Hepatocyte (in vitro differentiated cells): ENCODE measurements at regions not wholly inside any gene's neighbourhood (a gene's known extent, or its start where the extent isn't known, plus 50 kb on each side); places are given as distances from the start of the nearest gene placed in this dataset.

Source experiments
- DNase-seq: peaks from one replicate; pipeline ENCODE4 v3.0.0-alpha.2; 2016; ENCODE audit warnings: low spot score
- H2AFZ ChIP-seq: fragments of 200-600 bp; sonication (generic); 2 replicates; pipeline ENCODE4 v1.6.0; 2016; ENCODE audit warnings: antibody characterized with exemption, mild to moderate bottlenecking
- H3K27ac ChIP-seq: fragments of 200-600 bp; sonication (generic); 2 replicates; pipeline ENCODE4 v1.5.1; 2016; ENCODE audit warnings: mild to moderate bottlenecking
- H3K27me3 ChIP-seq: fragments of 200-600 bp; sonication (generic); 2 replicates; pipeline ENCODE4 v1.6.1; 2016
- H3K36me3 ChIP-seq: fragments of 200-600 bp; sonication (generic); replicated peaks from 2 replicates; pipeline ENCODE4 v1.5.1; 2016; ENCODE audit warnings: low read depth; ENCODE audit not compliant: insufficient read depth
- H3K4me1 ChIP-seq: fragments of 200-600 bp; sonication (generic); 2 replicates; pipeline ENCODE4 v1.5.1; 2016; ENCODE audit warnings: mild to moderate bottlenecking, moderate library complexity; ENCODE audit not compliant: insufficient read depth
- H3K4me2 ChIP-seq: fragments of 200-600 bp; sonication (generic); 2 replicates; pipeline ENCODE4 v1.6.0; 2016
- H3K4me3 ChIP-seq: fragments of 200-600 bp; sonication (generic); 2 replicates; pipeline ENCODE4 v1.5.1; 2016; ENCODE audit warnings: mild to moderate bottlenecking
- H3K79me2 ChIP-seq: fragments of 200-600 bp; sonication (generic); 2 replicates; pipeline ENCODE4 v1.6.0; 2017; ENCODE audit warnings: mild to moderate bottlenecking
- H3K9me2 ChIP-seq: fragments of 200-600 bp; sonication (generic); replicated peaks from 2 replicates; pipeline ENCODE4 v1.6.0; 2017; ENCODE audit warnings: mild to moderate bottlenecking; ENCODE audit not compliant: insufficient read depth
- H3K9me3 ChIP-seq: fragments of 200-600 bp; sonication (generic); 2 replicates; pipeline ENCODE4 v1.5.1; 2016; ENCODE audit warnings: low read depth, mild to moderate bottlenecking
- H4K20me1 ChIP-seq: fragments of 200-600 bp; sonication (generic); 2 replicates; pipeline ENCODE4 v1.6.0; 2016; ENCODE audit warnings: mild to moderate bottlenecking; ENCODE audit not compliant: insufficient read depth, poor library complexity, severe bottlenecking
- CTCF ChIP-seq: fragments of 200-600 bp; sonication (generic); IDR thresholded peaks from 2 replicates; pipeline ENCODE4 v1.5.1; 2016; ENCODE audit warnings: antibody characterized with exemption, mild to moderate bottlenecking; ENCODE audit not compliant: poor library complexity
- EZH2 ChIP-seq: fragments of 200-600 bp; sonication (generic); IDR thresholded peaks from 2 replicates; pipeline ENCODE4 v1.6.1; 2016; ENCODE audit warnings: antibody characterized with exemption, mild to moderate bottlenecking, borderline replicate concordance
- EZH2phosphoT487 ChIP-seq: fragments of 200-600 bp; sonication (generic); IDR thresholded peaks from one replicate; pipeline ENCODE4 v1.6.1; 2018; ENCODE audit warnings: antibody characterized with exemption, mild to moderate bottlenecking, low read depth, moderate library complexity; ENCODE audit not compliant: unreplicated experiment, severe bottlenecking
- WGBS: methylation state at CpG from one replicate; pipeline ENCODE4 v1.1.6; 2016; ENCODE audit warnings: low lambda C conversion rate; ENCODE audit errors: missing lambda C conversion rate; 5-methylcytosine and 5-hydroxymethylcytosine counted together

- H3K27ac ChIP-seq, result no peak overlapping the region
- H3K9me2 ChIP-seq, result no peaks in the 10 kb centered on the region
- H3K36me3 ChIP-seq, result no peaks in the 10 kb centered on the region
- peak; percentile 31 for DNase-seq
- TF ChIP-seq EZH2phosphoT487 (no peak), EZH2 (no peak), CTCF (no peak)
- H3K4me2 ChIP-seq, result no peak overlapping the region
- no peak overlapping the region for H3K4me3 ChIP-seq
- H3K9me3 ChIP-seq, result no peaks in the 10 kb centered on the region
- H3K27me3 ChIP-seq, result no peaks in the 10 kb centered on the region
- no peak overlapping the region for H2AFZ ChIP-seq
- WGBS, result 76% methylated on average over 7 of the region's 7 CpGs
- H3K79me2 ChIP-seq, result no peaks in the 10 kb centered on the region
- H4K20me1 ChIP-seq, result no peaks in the 10 kb centered on the region
- H3K4me1 ChIP-seq, result peaks cover 15% of the 10 kb centered on the region
These were observed 335.7 kb upstream of the SNX7 start for GRCh38 chr1:98325646-98326440.

- no peaks in the 10 kb centered on the region for H4K20me1 ChIP-seq
- H3K36me3 ChIP-seq, result no peaks in the 10 kb centered on the region
- peaks cover 15% of the 10 kb centered on the region for H3K4me1 ChIP-seq
- no peaks in the 10 kb centered on the region for H3K79me2 ChIP-seq
- peak; percentile 46 for DNase-seq
- no peak overlapping the region for H3K4me3 ChIP-seq
- TF ChIP-seq CTCF (no peak), EZH2 (no peak), EZH2phosphoT487 (no peak)
- no peaks in the 10 kb centered on the region for H3K27me3 ChIP-seq
- H3K9me3 ChIP-seq, result no peaks in the 10 kb centered on the region
- 30% methylated on average over 3 of the region's 3 CpGs for WGBS
- H3K4me2 ChIP-seq, result peak overlapping the region; percentile 46
- H2AFZ ChIP-seq, result no peak overlapping the region
- no peaks in the 10 kb centered on the region for H3K9me2 ChIP-seq
- H3K27ac ChIP-seq, result peak overlapping the region; percentile 35
These were observed 337.6 kb upstream of the SNX7 start for GRCh38 chr1:98323906-98324358.

- H3K27me3 ChIP-seq, result no peaks in the 10 kb centered on the region
- H2AFZ ChIP-seq, result no peak overlapping the region
- H3K79me2 ChIP-seq, result no peaks in the 10 kb centered on the region
- no peak for TF ChIP-seq EZH2phosphoT487
- TF ChIP-seq EZH2, result no peak
- TF ChIP-seq CTCF, result no peak
- H3K4me3 ChIP-seq, result no peak overlapping the region
- no peak for DNase-seq
- peak overlapping the region; percentile 21 for H3K27ac ChIP-seq
- peaks cover 15% of the 10 kb centered on the region for H3K4me1 ChIP-seq
- H3K9me2 ChIP-seq, result no peaks in the 10 kb centered on the region
- H4K20me1 ChIP-seq, result no peaks in the 10 kb centered on the region
- no peaks in the 10 kb centered on the region for H3K9me3 ChIP-seq
- peak overlapping the region; percentile 46 for H3K4me2 ChIP-seq
- H3K36me3 ChIP-seq, result no peaks in the 10 kb centered on the region
These were observed 338.1 kb upstream of the SNX7 start for GRCh38 chr1:98323388-98323787.
